Stomach (tissue), 8 donors: ENCODE measurements at regions not wholly inside any gene's neighbourhood (a gene's known extent, or its start where the extent isn't known, plus 50 kb on each side); places are given as distances from the start of the nearest gene placed in this dataset.
A peak's percentile ranks its signal among the peaks of the same experiment; 100 is the strongest.

Source experiments
- DNase-seq, 2 donors: peaks; one replicate each; pipeline versions ENCODE4 v3.0.0 to v3.0.0-alpha.2; 2013 to 2019
- H3K27ac ChIP-seq, 5 donors: fragments of 200-600 bp in 4 of 5; sonication (generic) in 4 of 5; one replicate each; pipeline ENCODE4 v1.5.1; 2013 to 2019; ENCODE audit warnings: mild to moderate bottlenecking in 1 of 5, moderate library complexity in 1 of 5
- H3K27me3 ChIP-seq, 3 donors: fragments of 200-600 bp; sonication (generic); one replicate each; pipeline ENCODE4 v1.5.1; 2017 to 2019; ENCODE audit warnings: mixed run types in 1 of 3
- H3K36me3 ChIP-seq, 4 donors: fragments of 200-600 bp; sonication (generic); 1 replicate in 3 of 4; 2 replicates in 1 of 4; pipeline ENCODE4 v1.5.1; 2016 to 2019
- H3K4me1 ChIP-seq, 4 donors: fragments of 200-600 bp; sonication (generic); one replicate each; pipeline ENCODE4 v1.5.1; 2016 to 2019
- H3K4me3 ChIP-seq, 4 donors: fragments of 200-600 bp; sonication (generic) in 3 of 4; one replicate each; pipeline ENCODE4 v1.5.1; 2016 to 2019; ENCODE audit warnings: mild to moderate bottlenecking in 1 of 4
- H3K9me3 ChIP-seq, 4 donors: fragments of 200-600 bp; sonication (generic); one replicate each; pipeline ENCODE4 v1.5.1; 2016 to 2019
- EP300 ChIP-seq: sonication (generic); formaldehyde crosslinking; IDR thresholded peaks from one replicate; pipeline ENCODE4 v1.6.1; 2017; ENCODE audit warnings: antibody characterized with exemption
- POLR2A ChIP-seq, 4 donors: fragments of 450-650 bp; IDR thresholded peaks; one replicate each; pipeline ENCODE4 v1.6.1; 2016; ENCODE audit warnings: antibody characterized with exemption in 4 of 4, control low read depth in 2 of 4, mild to moderate bottlenecking in 1 of 4, moderate library complexity in 1 of 4
- POLR2AphosphoS5 ChIP-seq, 3 donors: sonication (generic); formaldehyde crosslinking; IDR thresholded peaks; one replicate each; pipeline ENCODE4 v1.6.1; 2016; ENCODE audit warnings: antibody characterized with exemption in 3 of 3
- WGBS, 5 donors: extraction: QIAGEN DNeasy Blood & Tissue Kit in 3 of 5; methylation state at CpG; one replicate each; pipeline versions ENCODE4 v1.1.5 to v1.1.7; 2013 to 2018; 5-methylcytosine and 5-hydroxymethylcytosine counted together
- intact Hi-C: fragments of 100-400 bp; cut with DNase I; formaldehyde crosslinking; loops from one replicate; pipeline ENCODE4 v1.15.1; 2023; ENCODE audit warnings: low total_unique reads
- TF ChIP-seq, protein P1 (sequence below), 7 experiments: fragments of 450-650 bp in 4 of 7; fragments of 200-600 bp in 3 of 7; sonication (generic) in 3 of 7; IDR thresholded peaks; one replicate each; pipeline ENCODE4 v1.5.1; 2016 to 2019; ENCODE audit warnings: antibody characterized with exemption in 7 of 7, control low read depth in 2 of 7, mild to moderate bottlenecking in 1 of 7
- donor health status: healthy with polysubstance abuse.
- donor health status: Bipolar disorder and iron deficiency.
- donor health status: healthy.

DNA sequence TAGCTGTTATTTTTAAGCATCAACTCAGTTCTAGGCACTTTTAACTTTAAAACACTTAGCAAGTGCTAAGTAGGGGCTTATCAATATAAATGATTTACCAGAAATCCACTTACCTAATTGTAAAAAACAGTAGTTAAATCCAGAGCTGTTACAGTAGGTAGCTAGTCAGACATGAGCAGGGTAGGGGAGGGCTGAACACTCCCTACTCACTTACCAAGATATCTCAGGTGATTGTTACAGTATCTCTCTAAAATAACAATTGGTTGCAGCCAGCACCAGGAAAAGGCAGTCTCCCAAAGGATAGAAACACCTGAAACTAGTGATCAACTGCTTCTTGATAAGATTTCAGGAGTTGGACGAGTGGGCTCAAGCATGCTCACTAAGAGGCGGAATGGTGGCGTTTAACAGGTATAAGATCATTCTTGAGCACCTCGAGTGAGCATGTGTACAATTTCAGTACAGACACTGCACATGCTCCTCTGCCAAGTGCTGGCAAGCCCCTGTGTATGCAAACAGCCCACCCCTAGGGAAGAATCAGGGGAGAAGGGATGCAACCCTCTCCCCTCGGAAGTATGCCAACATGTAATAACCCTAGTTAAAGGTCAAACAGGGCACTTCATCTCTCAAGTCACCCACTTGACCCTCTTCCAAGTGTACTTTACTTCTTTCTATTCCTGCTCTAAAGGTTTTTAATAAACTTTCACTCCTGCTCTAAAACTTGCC is 1113.6 kb upstream of the SEL1L start:
- Histone ChIP-seq H3K4me1 (no peaks in the 10 kb centered on the region), H3K4me3 (no peak overlapping the region), H3K27me3 (no peaks in the 10 kb centered on the region), H3K36me3 (no peaks in the 10 kb centered on the region), H3K9me3 (no peaks in the 10 kb centered on the region), H3K27ac (no peak overlapping the region)
- no peak for TF ChIP-seq POLR2AphosphoS5 (IDR thresholded peaks at IDR 0.05)
- TF ChIP-seq, protein P1, sequence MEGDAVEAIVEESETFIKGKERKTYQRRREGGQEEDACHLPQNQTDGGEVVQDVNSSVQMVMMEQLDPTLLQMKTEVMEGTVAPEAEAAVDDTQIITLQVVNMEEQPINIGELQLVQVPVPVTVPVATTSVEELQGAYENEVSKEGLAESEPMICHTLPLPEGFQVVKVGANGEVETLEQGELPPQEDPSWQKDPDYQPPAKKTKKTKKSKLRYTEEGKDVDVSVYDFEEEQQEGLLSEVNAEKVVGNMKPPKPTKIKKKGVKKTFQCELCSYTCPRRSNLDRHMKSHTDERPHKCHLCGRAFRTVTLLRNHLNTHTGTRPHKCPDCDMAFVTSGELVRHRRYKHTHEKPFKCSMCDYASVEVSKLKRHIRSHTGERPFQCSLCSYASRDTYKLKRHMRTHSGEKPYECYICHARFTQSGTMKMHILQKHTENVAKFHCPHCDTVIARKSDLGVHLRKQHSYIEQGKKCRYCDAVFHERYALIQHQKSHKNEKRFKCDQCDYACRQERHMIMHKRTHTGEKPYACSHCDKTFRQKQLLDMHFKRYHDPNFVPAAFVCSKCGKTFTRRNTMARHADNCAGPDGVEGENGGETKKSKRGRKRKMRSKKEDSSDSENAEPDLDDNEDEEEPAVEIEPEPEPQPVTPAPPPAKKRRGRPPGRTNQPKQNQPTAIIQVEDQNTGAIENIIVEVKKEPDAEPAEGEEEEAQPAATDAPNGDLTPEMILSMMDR (IDR thresholded peaks at IDR 0.05), result no peak
- no peak for TF ChIP-seq EP300
- no peak for TF ChIP-seq POLR2A (IDR thresholded peaks at IDR 0.05)
- intact Hi-C loops, result no loop called here
- WGBS, 5 donors, result 49 to 74% (median 68%) methylated on average over 5 of the region's 5 CpGs
- DNase-seq, result no peak

DNA sequence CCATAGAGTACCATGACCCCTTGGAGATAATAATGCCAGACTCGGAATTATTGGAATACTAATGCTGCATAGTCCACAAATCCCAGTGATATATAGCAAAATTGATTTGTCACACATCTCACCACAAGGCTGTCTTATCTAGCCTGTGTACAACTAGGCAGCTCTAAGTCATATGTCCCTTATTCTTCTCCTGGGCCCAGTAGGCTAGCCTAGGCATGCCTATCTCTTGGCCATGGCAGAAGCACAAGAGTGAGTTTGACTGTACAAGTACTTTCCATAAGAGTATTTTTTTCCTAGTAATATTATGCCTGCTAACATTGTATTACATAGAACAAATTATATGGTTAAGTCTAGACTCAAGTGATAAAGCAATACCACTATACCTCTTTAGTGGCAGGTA is 1122.1 kb upstream of the SEL1L start:
- Histone ChIP-seq H3K27ac (no peak overlapping the region), H3K36me3 (no peaks in the 10 kb centered on the region), H3K9me3 (no peaks in the 10 kb centered on the region), H3K27me3 (no peaks in the 10 kb centered on the region), H3K4me1 (no peaks in the 10 kb centered on the region), H3K4me3 (no peak overlapping the region)
- 57 to 94% (median 71%) methylated on average over 1 of the region's 1 CpG for WGBS, 5 donors
- DNase-seq, result no peak
- intact Hi-C loops, result no loop called here
- no peak for TF ChIP-seq POLR2AphosphoS5 (IDR thresholded peaks at IDR 0.05)
- no peak for TF ChIP-seq POLR2A (IDR thresholded peaks at IDR 0.05)

DNA sequence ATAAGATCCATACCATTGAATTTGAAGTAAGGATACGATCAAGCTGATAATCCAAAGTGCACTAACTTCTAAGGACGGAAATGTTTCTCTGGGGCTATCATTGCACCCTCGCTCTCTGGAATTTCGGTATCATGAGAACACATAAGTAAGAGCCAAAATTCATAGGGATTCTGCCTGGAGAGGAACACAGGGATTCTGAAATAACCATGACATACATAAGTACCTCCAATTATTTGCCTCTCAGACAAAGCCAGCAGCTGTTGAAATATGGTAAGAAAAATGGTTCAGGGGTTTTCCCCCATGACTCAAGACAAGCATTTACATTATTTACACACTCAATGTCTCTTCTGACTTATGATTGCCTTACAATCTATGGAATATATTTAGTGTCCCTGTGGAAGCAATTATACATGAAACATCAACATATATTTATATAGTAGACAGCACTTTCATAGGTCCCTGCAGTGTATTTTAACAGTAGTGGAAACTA is 1123.6 kb upstream of the SEL1L start:
- 84 to 92% (median 90%) methylated on average over 4 of the region's 4 CpGs for WGBS, 5 donors
- Histone ChIP-seq H3K27ac (no peak overlapping the region), H3K27me3 (no peaks in the 10 kb centered on the region), H3K36me3 (no peaks in the 10 kb centered on the region), H3K4me3 (no peak overlapping the region), H3K9me3 (no peaks in the 10 kb centered on the region), H3K4me1 (no peaks in the 10 kb centered on the region)
- DNase-seq, result no peak
- intact Hi-C loops, result no loop called here
- no peak for TF ChIP-seq EP300
- TF ChIP-seq, protein P1 (IDR thresholded peaks at IDR 0.05), result no peak
- no peak for TF ChIP-seq POLR2AphosphoS5 (IDR thresholded peaks at IDR 0.05)
- no peak for TF ChIP-seq POLR2A (IDR thresholded peaks at IDR 0.05)

DNA sequence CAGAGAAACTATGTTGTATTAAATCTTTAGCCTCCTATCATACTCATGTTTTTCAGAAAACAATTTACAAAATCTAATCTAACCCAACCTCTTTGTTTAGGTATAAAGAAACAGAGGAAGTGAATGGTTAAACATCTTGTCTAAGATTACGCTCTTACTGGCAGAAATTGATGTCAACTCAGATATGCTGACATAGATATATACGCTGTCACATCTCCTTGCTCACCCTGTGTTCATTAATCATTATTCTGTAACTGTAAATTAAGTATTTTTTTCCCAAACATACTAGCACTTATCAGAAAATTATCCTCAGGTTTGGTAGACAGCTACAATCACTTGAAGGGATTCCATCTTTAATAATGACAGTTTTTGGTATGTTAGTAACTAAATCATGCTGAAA is 1127.6 kb upstream of the SEL1L start:
- Histone ChIP-seq H3K27me3 (no peaks in the 10 kb centered on the region), H3K36me3 (no peaks in the 10 kb centered on the region), H3K27ac (no peak overlapping the region), H3K9me3 (no peaks in the 10 kb centered on the region), H3K4me1 (no peaks in the 10 kb centered on the region), H3K4me3 (no peak overlapping the region)
- 49 to 74% (median 54%) methylated on average over 2 of the region's 2 CpGs for WGBS, 5 donors
- TF ChIP-seq POLR2AphosphoS5 (IDR thresholded peaks at IDR 0.05), result no peak
- no peak for TF ChIP-seq EP300
- TF ChIP-seq, protein P1 (IDR thresholded peaks at IDR 0.05), result no peak
- no peak for TF ChIP-seq POLR2A (IDR thresholded peaks at IDR 0.05)
- DNase-seq, result no peak
- intact Hi-C loops, result no loop called here

DNA sequence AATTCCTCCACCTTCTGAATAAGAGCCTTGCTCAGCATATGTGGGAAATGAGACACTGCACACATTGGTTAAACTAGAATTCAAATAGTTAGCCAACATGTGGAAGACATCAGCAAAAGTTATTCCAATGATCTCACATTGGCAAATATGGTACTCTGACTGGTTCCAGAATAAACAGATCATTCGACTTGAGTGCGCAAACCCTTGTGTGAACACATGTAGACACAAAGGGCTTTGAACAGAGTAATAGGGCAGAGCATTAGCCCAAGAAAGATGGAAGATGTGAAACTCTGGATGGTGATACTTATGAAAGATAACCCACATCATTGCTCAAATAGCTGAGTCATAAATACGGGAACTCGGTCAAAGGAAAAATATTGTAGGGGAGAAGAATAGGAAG is 1133.4 kb upstream of the SEL1L start:
- no peak for TF ChIP-seq EP300
- TF ChIP-seq, protein P1 (IDR thresholded peaks at IDR 0.05), result no peak
- no peak for TF ChIP-seq POLR2A (IDR thresholded peaks at IDR 0.05)
- TF ChIP-seq POLR2AphosphoS5 (IDR thresholded peaks at IDR 0.05), result no peak
- Histone ChIP-seq H3K4me1 (no peaks in the 10 kb centered on the region), H3K9me3 (no peaks in the 10 kb centered on the region), H3K4me3 (no peak overlapping the region), H3K27me3 (no peaks in the 10 kb centered on the region), H3K36me3 (no peaks in the 10 kb centered on the region), H3K27ac (no peak overlapping the region)
- intact Hi-C loops, result no loop called here
- peak in 1 of 2 donors; percentile 33 for DNase-seq
- WGBS, 5 donors, result 54 to 76% (median 73%) methylated on average over 4 of the region's 4 CpGs
